K562 (cell line): ENCODE measurements at regions not wholly inside any gene's neighbourhood (a gene's known extent, or its start where the extent isn't known, plus 50 kb on each side); places are given as distances from the start of the nearest gene placed in this dataset.

Source experiments
- ATAC-seq: fragments of 200-7000 bp; cut with Tn5 transposase; 3 replicates; pipeline ENCODE4 v1.9.1; 2020; ENCODE audit warnings: moderate library complexity
- BruUV-seq: library from RNA; stranded (reverse); fragments of 400-500 nt; replicated peaks from 2 replicates; lab custom pipeline; 2021; lab: Mats Ljungman, UMichigan
- CTCF ChIA-PET: fragments of 300-600 bp; formaldehyde crosslinking; extraction: SDS; loops from one replicate; lab custom pipeline; 2021; ENCODE audit warnings: low intra/inter-chr PET ratio; lab: Yijun Ruan, JAX
- POLR2A ChIA-PET: fragments of 300-600, 350-650 bp; sonication (Branson Sonifier 250); formaldehyde crosslinking; extraction: SDS; loops from one replicate; lab custom pipeline; 2021; ENCODE audit warnings: antibody characterized with exemption, inconsistent platforms; lab: Yijun Ruan, JAX
- DNase-seq, 4 experiments: peaks; one replicate each; pipeline versions ENCODE4 v3.0.0 to v3.0.0-alpha.2; 2011 to 2018; ENCODE audit warnings: low spot score in 3 of 4, mixed read lengths in 3 of 4; ENCODE audit errors: extremely low read depth in 1 of 4
- FAIRE-seq: peaks from 2 replicates; lab custom pipeline; 2011; peaks lifted over from hg19 to GRCh38; lab: Jason Lieb, UNC
- H2AFZ ChIP-seq: 2 replicates; pipeline ENCODE4 v1.6.0; 2011; ENCODE audit warnings: low read depth, low read length, control low read depth, inconsistent platforms
- H3K27ac ChIP-seq: fragments of 200-600 bp; 3 replicates; pipeline ENCODE4 v1.8.0; 2011; ENCODE audit warnings: low read depth, mild to moderate bottlenecking, control low read depth, inconsistent platforms, low read length, moderate library complexity, mixed read lengths; ENCODE audit errors: extremely low read depth
- H3K27me3 ChIP-seq, 2 experiments: fragments of 300-600 bp in 1 of 2; 2 replicates in 1 of 2; 3 replicates in 1 of 2; pipeline versions ENCODE4 v1.6.0 to v1.8.0; 2011; ENCODE audit warnings: inconsistent platforms in 2 of 2, low read length in 2 of 2, mild to moderate bottlenecking in 1 of 2, mixed read lengths in 1 of 2, moderate library complexity in 1 of 2; ENCODE audit not compliant: control insufficient read depth in 2 of 2, insufficient read depth in 2 of 2
- H3K36me3 ChIP-seq: fragments of 300-600 bp; 3 replicates; pipeline ENCODE4 v1.8.0; 2011; ENCODE audit warnings: mild to moderate bottlenecking, low read length, inconsistent platforms; ENCODE audit not compliant: control insufficient read depth, insufficient read depth
- H3K4me1 ChIP-seq, 2 experiments: fragments of 200-600 bp in 1 of 2; replicated peaks in 1 of 2; 2 replicates in 1 of 2; 3 replicates in 1 of 2; pipeline versions ENCODE4 v1.5.1 to v1.8.0; 2011; ENCODE audit warnings: inconsistent platforms in 2 of 2, low read length in 2 of 2, mild to moderate bottlenecking in 1 of 2, mixed read lengths in 1 of 2, moderate library complexity in 1 of 2; ENCODE audit not compliant: control insufficient read depth in 2 of 2, insufficient read depth in 2 of 2
- H3K4me2 ChIP-seq: 2 replicates; pipeline ENCODE4 v1.6.1; 2011; ENCODE audit warnings: low read length, control low read depth, inconsistent platforms, mixed read lengths; ENCODE audit not compliant: insufficient read depth
- H3K4me3 ChIP-seq: fragments of 200-600 bp; sonication (generic), shearing (Covaris generic); 2 replicates; pipeline ENCODE4 v1.5.1; 2016; ENCODE audit warnings: control low read depth, inconsistent platforms
- H3K79me2 ChIP-seq: fragments of 200-600 bp; 3 replicates; pipeline ENCODE4 v1.8.0; 2011; ENCODE audit warnings: low read length, inconsistent platforms; ENCODE audit not compliant: control insufficient read depth, insufficient read depth
- H3K9ac ChIP-seq, 2 experiments: 2 replicates each; pipeline versions ENCODE4 v1.6.0 to v1.6.1; 2011; ENCODE audit warnings: low read depth in 2 of 2, low read length in 2 of 2, control low read depth in 1 of 2, inconsistent platforms in 1 of 2, mild to moderate bottlenecking in 1 of 2, mixed read lengths in 1 of 2; ENCODE audit not compliant: insufficient read depth in 1 of 2
- H3K9me1 ChIP-seq: one replicate; pipeline ENCODE4 v1.6.0; 2011; ENCODE audit warnings: inconsistent platforms, mild to moderate bottlenecking, low read length, moderate library complexity; ENCODE audit not compliant: control insufficient read depth, insufficient read depth
- H3K9me3 ChIP-seq: replicated peaks from 2 replicates; pipeline ENCODE4 v1.5.1; 2011; ENCODE audit warnings: low read depth, low read length, inconsistent platforms; ENCODE audit not compliant: control insufficient read depth, insufficient read depth
- H4K20me1 ChIP-seq: replicated peaks from 2 replicates; pipeline ENCODE4 v1.6.1; 2011; ENCODE audit warnings: low read length, inconsistent platforms, mixed read lengths; ENCODE audit not compliant: control insufficient read depth, insufficient read depth
- BRCA1 ChIP-seq, 2 experiments: fragments of 450-650 bp in 1 of 2; sonication (generic) in 1 of 2; formaldehyde crosslinking in 1 of 2; IDR thresholded peaks; 2 replicates each; pipeline versions ENCODE4 v1.5.0 to v1.6.1; 2017 to 2020; ENCODE audit warnings: mild to moderate bottlenecking in 1 of 2, missing genetic modification reagents in 1 of 2
- KLF10 ChIP-seq: fragments of 250-450 bp; sonication (Bioruptor Pico); IDR thresholded peaks from 2 replicates; pipeline ENCODE4 v1.6.1; 2021; ENCODE audit warnings: matching md5 sums
- MAFG ChIP-seq: fragments of 450-650 bp; conservative IDR thresholded peaks from 2 replicates; pipeline ENCODE4 v1.6.1; 2016; ENCODE audit warnings: missing genetic modification characterization, missing compliant biosample characterization
- PHF20 ChIP-seq: fragments of 450-650 bp; IDR thresholded peaks from 2 replicates; pipeline ENCODE4 v1.6.1; 2018; ENCODE audit not compliant: partially characterized antibody
- RBM17 ChIP-seq: fragments of 200-400 bp; formaldehyde crosslinking; IDR thresholded peaks from 2 replicates; pipeline ENCODE4 v1.6.1; 2017; ENCODE audit warnings: low read depth, mild to moderate bottlenecking, low read length, borderline replicate concordance
- YY1 ChIP-seq, 3 experiments: IDR thresholded peaks; 2 replicates each; pipeline ENCODE4 v1.6.1; 2011; ENCODE audit warnings: low read length in 2 of 3, mild to moderate bottlenecking in 2 of 3, moderate library complexity in 2 of 3, borderline replicate concordance in 1 of 3, control low read depth in 1 of 3, low read depth in 1 of 3; ENCODE audit not compliant: insufficient read depth in 3 of 3, insufficient replicate concordance in 2 of 3, control insufficient read depth in 1 of 3, insufficient read length in 1 of 3; ENCODE audit errors: extremely low read depth in 1 of 3
- WGBS: fragments of 100-300 bp; shearing (Covaris generic); methylation state at CpG from one replicate; pipeline ENCODE4 v1.1.6; 2016; ENCODE audit warnings: low coverage, mixed read lengths; ENCODE audit not compliant: insufficient coverage; ENCODE audit errors: missing lambda C conversion rate; 5-methylcytosine and 5-hydroxymethylcytosine counted together
- in situ Hi-C: fragments of 300-500 bp; cut with MboI; formaldehyde crosslinking; loops from 4 replicates; pipeline ENCODE4 v1.15.0; 2018; ENCODE audit warnings: inconsistent platforms, mixed read lengths
- intact Hi-C: fragments of 100-400 bp; cut with micrococcal nuclease; formaldehyde crosslinking; loops from 2 replicates; pipeline ENCODE4 v1.14.2; 2022

- Histone ChIP-seq H3K36me3 (no peaks in the 10 kb centered on the region), H3K9me3 (no peaks in the 10 kb centered on the region), H3K4me3 (no peak overlapping the region), H3K4me1 (no peaks in the 10 kb centered on the region), H3K27me3 (no peaks in the 10 kb centered on the region; a peak in 1 of 5 replicates), H3K79me2 (no peaks in the 10 kb centered on the region), H4K20me1 (no peaks in the 10 kb centered on the region), H3K4me2 (no peak overlapping the region), H3K9me1 (no peaks in the 10 kb centered on the region), H3K27ac (no peak overlapping the region), H3K9ac (no peak overlapping the region), H2AFZ (no peak overlapping the region)
- in situ Hi-C loops, result no loop called here
- DNase-seq (no peak), ATAC-seq (no peak), FAIRE-seq (no peak)
- WGBS, result 2% methylated on average over 4 of the region's 4 CpGs
- no TSS peak for BruUV-seq
- CTCF ChIA-PET, result no interaction called here
- no peak for TF ChIP-seq PHF20
- TF ChIP-seq MAFG (tag), result no peak
- TF ChIP-seq YY1 (IDR thresholded peaks at IDR 0.05; ENCODE audit: borderline replicate concordance in 1 of 3, control insufficient read depth in 1 of 3, extremely low read depth in 1 of 3, insufficient read depth in 3 of 3, insufficient read length in 1 of 3, insufficient replicate concordance in 2 of 3, low read depth in 1 of 3, low read length in 2 of 3), result no peak
- TF ChIP-seq KLF10, result no peak
- TF ChIP-seq RBM17, result no peak
- no peak for TF ChIP-seq BRCA1 (IDR thresholded peaks at IDR 0.05)
- TF ChIP-seq BRCA1 (CRISPR knock-in tag; IDR thresholded peaks at IDR 0.05), result no peak
- intact Hi-C loops, result no loop called here
- POLR2A ChIA-PET, result interaction anchor here (0.6 kb wide), 1 partner anchor 110 kb away, joined by 3 read pairs; no protein-coding TSS in a partner anchor
These were observed 907.4 kb downstream of the UQCRFS1 start for GRCh38 chr19:28305513-28305912.
